RWPE1 (cell line): ENCODE measurements at regions not wholly inside any gene's neighbourhood (a gene's known extent, or its start where the extent isn't known, plus 50 kb on each side); places are given as distances from the start of the nearest gene placed in this dataset.

Experiments used
- CTCF ChIA-PET: fragments of 350-600 bp; sonication (Branson Sonifier 250); formaldehyde crosslinking; extraction: SDS; loops from one replicate; lab custom pipeline; 2021; lab: Yijun Ruan, JAX
- POLR2A ChIA-PET: fragments of 400-600 bp; formaldehyde crosslinking; extraction: SDS; loops from one replicate; lab custom pipeline; 2020; ENCODE audit warnings: antibody characterized with exemption; ENCODE audit not compliant: low non-redundant PET; lab: Yijun Ruan, JAX
- DNase-seq: peaks from one replicate; pipeline ENCODE4 v3.0.0; 2012; ENCODE audit warnings: low spot score
- H3K27ac ChIP-seq: fragments of 450-650 bp; 2 replicates; pipeline ENCODE4 v1.5.1; 2017
- CTCF ChIP-seq: fragments of 450-650 bp; conservative IDR thresholded peaks from 2 replicates; pipeline ENCODE4 v1.5.1; 2017; ENCODE audit warnings: low read depth, mild to moderate bottlenecking

DNA sequence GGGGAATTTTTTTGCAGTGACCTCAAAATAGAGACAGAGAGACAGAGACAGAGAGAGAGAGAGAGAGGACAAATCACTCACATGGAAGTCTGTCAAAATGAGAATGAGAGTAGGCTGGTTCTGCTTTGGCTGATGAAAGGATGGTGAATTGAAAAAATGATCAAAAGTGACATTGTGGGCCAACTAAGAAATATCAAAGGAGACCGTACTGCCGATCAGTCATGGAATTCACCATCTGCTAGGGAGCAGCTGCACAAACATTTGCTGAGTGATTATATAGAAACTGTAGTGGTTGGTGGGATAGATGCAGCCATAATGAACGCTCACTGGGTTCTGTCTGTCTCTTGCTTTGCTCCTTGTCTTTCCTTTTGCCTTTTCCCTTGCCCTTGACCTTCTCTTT, 476.6 kb upstream of the SGCD start:
- TF ChIP-seq CTCF: no peak
- ChIA-PET CTCF (no interaction called here), POLR2A (no interaction called here)
- DNase-seq: no peak
- no peak overlapping the region for H3K27ac ChIP-seq

DNA sequence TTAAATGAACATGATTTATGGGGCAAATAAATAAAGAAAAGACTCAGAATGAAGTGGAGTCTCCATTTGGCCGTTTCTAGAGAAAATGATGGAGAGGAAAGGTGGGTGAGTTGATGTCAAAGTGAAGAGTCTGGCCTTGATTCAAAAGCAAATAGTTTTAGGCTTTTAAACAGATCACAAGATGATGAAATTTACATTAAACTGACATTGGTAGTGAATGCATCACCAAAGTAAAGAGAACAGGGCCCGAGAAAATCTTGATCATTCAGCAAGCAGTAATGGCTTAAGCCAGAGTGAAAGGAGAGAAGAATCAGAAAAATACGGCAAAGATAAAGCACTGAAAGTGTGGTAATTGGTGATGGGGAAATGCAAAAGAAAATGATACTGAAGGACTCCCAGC, 460.0 kb upstream of the SGCD start:
- no peak overlapping the region for H3K27ac ChIP-seq
- ChIA-PET CTCF (no interaction called here), POLR2A (no interaction called here)
- no peak for TF ChIP-seq CTCF
- no peak for DNase-seq

GRCh38 chr5:155867522-155868088, 459.4 kb upstream of the SGCD start:
- TF ChIP-seq CTCF: no peak
- DNase-seq: no peak
- ChIA-PET POLR2A (no interaction called here), CTCF (no interaction called here)
- H3K27ac ChIP-seq: no peak overlapping the region

- CTCF ChIA-PET: interaction anchor here (0.6 kb wide), 1 partner anchor 591 kb away, joined by 4 read pairs; no protein-coding TSS in a partner anchor
- TF ChIP-seq CTCF: no peak
- DNase-seq: no peak
- no peak overlapping the region for H3K27ac ChIP-seq
- POLR2A ChIA-PET: no interaction called here
Observed at GRCh38 chr5:155870636-155871035, 456.3 kb upstream of the SGCD start.

GRCh38 chr5:155871623-155872022, 455.3 kb upstream of the SGCD start:
- ChIA-PET POLR2A (no interaction called here), CTCF (interaction anchor here (0.7 kb wide), 1 partner anchor 40 kb away, joined by 3 read pairs; no protein-coding TSS in a partner anchor)
- no peak overlapping the region for H3K27ac ChIP-seq
- no peak for TF ChIP-seq CTCF
- no peak for DNase-seq

- H3K27ac ChIP-seq: no peak overlapping the region
- DNase-seq: no peak
- no peak for TF ChIP-seq CTCF
- ChIA-PET CTCF (no interaction called here), POLR2A (no interaction called here)
Observed at GRCh38 chr5:155872629-155873220, 454.2 kb upstream of the SGCD start.
